ENCODE measurements at regions not wholly inside any gene's neighbourhood (a gene's known extent, or its start where the extent isn't known, plus 50 kb on each side); places are given as distances from the start of the nearest gene placed in this dataset.

- in situ Hi-C loops (cut with MboI; ENCODE audit: low sequenced_read_pairs, unreplicated experiment) = no loop called here
- no peak for DNase-seq (ENCODE audit: low spot score)
- TF ChIP-seq CTCF (IDR thresholded peaks at IDR 0.05; ENCODE audit: borderline replicate concordance, control extremely low read depth, extremely low read depth, insufficient read depth, missing control alignments) = no peak
Measured at GRCh38 chr13:19324325-19324724, 142.7 kb upstream of the TUBA3C start.

GRCh38 chr13:19321222-19321621, 139.6 kb upstream of the TUBA3C start:
- in situ Hi-C loops (cut with MboI; ENCODE audit: low sequenced_read_pairs, unreplicated experiment) = no loop called here
- no peak for TF ChIP-seq CTCF (IDR thresholded peaks at IDR 0.05; ENCODE audit: borderline replicate concordance, control extremely low read depth, extremely low read depth, insufficient read depth, missing control alignments)
- no peak for DNase-seq (ENCODE audit: low spot score)

- in situ Hi-C loops (cut with MboI; ENCODE audit: low sequenced_read_pairs, unreplicated experiment) = no loop called here
- DNase-seq (ENCODE audit: low spot score) = no peak
- TF ChIP-seq CTCF (IDR thresholded peaks at IDR 0.05; ENCODE audit: borderline replicate concordance, control extremely low read depth, extremely low read depth, insufficient read depth, missing control alignments) = no peak
Measured at GRCh38 chr13:19305434-19305833, 123.8 kb upstream of the TUBA3C start.

- in situ Hi-C loops (cut with MboI; ENCODE audit: low sequenced_read_pairs, unreplicated experiment) = no loop called here
- no peak for TF ChIP-seq CTCF (IDR thresholded peaks at IDR 0.05; ENCODE audit: borderline replicate concordance, control extremely low read depth, extremely low read depth, insufficient read depth, missing control alignments)
Measured at GRCh38 chr13:19289180-19289579, 107.6 kb upstream of the TUBA3C start.

GRCh38 chr13:19283836-19284235, 102.2 kb upstream of the TUBA3C start:
- TF ChIP-seq CTCF (IDR thresholded peaks at IDR 0.05; ENCODE audit: borderline replicate concordance, control extremely low read depth, extremely low read depth, insufficient read depth, missing control alignments) = no peak
- in situ Hi-C loops (cut with MboI; ENCODE audit: low sequenced_read_pairs, unreplicated experiment) = no loop called here
- DNase-seq (ENCODE audit: low spot score) = no peak

More at GRCh38 chr13:19289180-19289579, 107.6 kb upstream of the TUBA3C start:
- no peak for DNase-seq (ENCODE audit: low spot score)

GRCh38 chr13:19268331-19268730, 86.7 kb upstream of the TUBA3C start:
- in situ Hi-C loops (cut with MboI; ENCODE audit: low sequenced_read_pairs, unreplicated experiment) = loop anchor here (25.0 kb wide), 1 partner anchor 94 kb away; no protein-coding TSS in a partner anchor
- no peak for DNase-seq (ENCODE audit: low spot score)
- no peak for TF ChIP-seq CTCF (IDR thresholded peaks at IDR 0.05; ENCODE audit: borderline replicate concordance, control extremely low read depth, extremely low read depth, insufficient read depth, missing control alignments)

GRCh38 chr13:19267746-19268145, 86.1 kb upstream of the TUBA3C start:
- in situ Hi-C loops (cut with MboI; ENCODE audit: low sequenced_read_pairs, unreplicated experiment) = loop anchor here (25.0 kb wide), 1 partner anchor 95 kb away; no protein-coding TSS in a partner anchor
- TF ChIP-seq CTCF (IDR thresholded peaks at IDR 0.05; ENCODE audit: borderline replicate concordance, control extremely low read depth, extremely low read depth, insufficient read depth, missing control alignments) = no peak
- DNase-seq (ENCODE audit: low spot score) = no peak

All from GM13976 (cell line).